A673 (cell line): ENCODE measurements at regions not wholly inside any gene's neighbourhood (a gene's known extent, or its start where the extent isn't known, plus 50 kb on each side); places are given as distances from the start of the nearest gene placed in this dataset.
A peak's percentile ranks its signal among the peaks of the same experiment; 100 is the strongest.

Experiments used
- BruUV-seq: library from RNA; stranded (reverse); fragments of 400-500 nt; replicated peaks from 2 replicates; lab custom pipeline; 2021; lab: Mats Ljungman, UMichigan
- CTCF ChIA-PET: fragments of 300-600 bp; sonication (Branson Sonifier 250); formaldehyde crosslinking; loops from one replicate; lab custom pipeline; 2022; ENCODE audit warnings: antibody characterized with exemption; lab: Charles Lee
- POLR2A ChIA-PET: fragments of 300-600 bp; sonication (Branson Sonifier 250); formaldehyde crosslinking; loops from one replicate; lab custom pipeline; 2022; ENCODE audit warnings: antibody characterized with exemption; ENCODE audit not compliant: low non-redundant PET; lab: Charles Lee
- DNase-seq: peaks from one replicate; pipeline ENCODE4 v3.0.0-alpha.2; 2015; ENCODE audit warnings: low spot score
- H3K27ac ChIP-seq: fragments of 200-600 bp; sonication (generic); 2 replicates; pipeline ENCODE4 v1.5.1; 2016; ENCODE audit warnings: mixed run types, low read depth, mild to moderate bottlenecking, mixed read lengths, antibody characterized with exemption, low read length; ENCODE audit not compliant: poor library complexity, severe bottlenecking
- H3K27me3 ChIP-seq: fragments of 200-600 bp; sonication (generic); replicated peaks from 2 replicates; pipeline ENCODE4 v1.6.1; 2017; ENCODE audit warnings: mixed run types, low read depth, mild to moderate bottlenecking, mixed read lengths, antibody characterized with exemption, low read length; ENCODE audit not compliant: insufficient read depth, poor library complexity
- H3K36me3 ChIP-seq: fragments of 200-600 bp; sonication (generic); 2 replicates; pipeline ENCODE4 v1.6.1; 2016; ENCODE audit warnings: mixed run types, mild to moderate bottlenecking, mixed read lengths, antibody characterized with exemption, low read length; ENCODE audit not compliant: insufficient read depth, poor library complexity, severe bottlenecking
- H3K4me1 ChIP-seq: fragments of 200-600 bp; sonication (generic); 2 replicates; pipeline ENCODE4 v1.6.1; 2017; ENCODE audit warnings: mixed run types, mild to moderate bottlenecking, mixed read lengths, antibody characterized with exemption, low read length; ENCODE audit not compliant: insufficient read depth, poor library complexity, severe bottlenecking
- H3K4me3 ChIP-seq: fragments of 200-600 bp; sonication (generic); 2 replicates; pipeline ENCODE4 v1.5.1; 2016; ENCODE audit warnings: low read depth, mixed run types, mild to moderate bottlenecking, mixed read lengths, low read length; ENCODE audit not compliant: poor library complexity, severe bottlenecking
- H3K9me3 ChIP-seq: fragments of 200-600 bp; sonication (generic); 2 replicates; pipeline ENCODE4 v1.6.1; 2016; ENCODE audit warnings: mixed run types, low read depth, mild to moderate bottlenecking, mixed read lengths, antibody characterized with exemption, low read length; ENCODE audit not compliant: poor library complexity, severe bottlenecking
- CTCF ChIP-seq: fragments of 300-800, 200-600 bp; sonication (generic); conservative IDR thresholded peaks from 2 replicates; pipeline ENCODE4 v1.5.1; 2017; ENCODE audit warnings: low read depth, mild to moderate bottlenecking, antibody characterized with exemption, low read length, moderate library complexity, mixed read lengths
- EZH2 ChIP-seq: fragments of 200-600 bp; sonication (generic); IDR thresholded peaks from 2 replicates; pipeline ENCODE4 v1.6.1; 2017; ENCODE audit warnings: borderline replicate concordance, low read depth, mild to moderate bottlenecking, mixed read lengths, antibody characterized with exemption, low read length; ENCODE audit not compliant: poor library complexity, severe bottlenecking
- intact Hi-C: fragments of 100-400 bp; cut with micrococcal nuclease; formaldehyde crosslinking; loops from one replicate; pipeline ENCODE4 v1.10.0; 2022; ENCODE audit not compliant: unreplicated experiment

- intact Hi-C loops, result no loop called here
- Histone ChIP-seq H3K36me3 (no peaks in the 10 kb centered on the region), H3K27me3 (peaks cover 26% of the 10 kb centered on the region), H3K9me3 (no peaks in the 10 kb centered on the region), H3K4me3 (peak overlapping the region; percentile 51), H3K4me1 (peaks cover 5% of the 10 kb centered on the region), H3K27ac (no peak overlapping the region)
- ChIA-PET POLR2A (no interaction called here), CTCF (no interaction called here)
- TF ChIP-seq EZH2 (peak; percentile 45), CTCF (no peak)
- DNase-seq, result no peak
- no TSS peak for BruUV-seq
These were observed 146.3 kb downstream of the ERCC6L2 start for GRCh38 chr9:96021551-96022444.

GRCh38 chr9:96020792-96021550, 145.5 kb downstream of the ERCC6L2 start:
- ChIA-PET CTCF (no interaction called here), POLR2A (no interaction called here)
- no peaks in the 10 kb centered on the region for H3K36me3 ChIP-seq
- H3K4me1 ChIP-seq, result peaks cover 5% of the 10 kb centered on the region
- H3K27ac ChIP-seq, result no peak overlapping the region
- BruUV-seq, result no TSS peak
- TF ChIP-seq CTCF (no peak), EZH2 (peak; percentile 60)
- peaks cover 26% of the 10 kb centered on the region for H3K27me3 ChIP-seq
- no peaks in the 10 kb centered on the region for H3K9me3 ChIP-seq
- H3K4me3 ChIP-seq, result peak overlapping the region; percentile 51
- intact Hi-C loops, result no loop called here
- DNase-seq, result peak; percentile 41

GRCh38 chr9:96020300-96020791, 144.9 kb downstream of the ERCC6L2 start:
- POLR2A ChIA-PET, result no interaction called here
- H3K9me3 ChIP-seq, result no peaks in the 10 kb centered on the region
- peak overlapping the region; percentile 51 for H3K4me3 ChIP-seq
- CTCF ChIA-PET, result no interaction called here
- TF ChIP-seq CTCF (no peak), EZH2 (no peak)
- no peaks in the 10 kb centered on the region for H3K36me3 ChIP-seq
- H3K27me3 ChIP-seq, result peaks cover 26% of the 10 kb centered on the region
- H3K27ac ChIP-seq, result no peak overlapping the region
- no peak for DNase-seq
- peaks cover 5% of the 10 kb centered on the region for H3K4me1 ChIP-seq
- no TSS peak for BruUV-seq
- intact Hi-C loops, result no loop called here
